ENCODE measurements at regions not wholly inside any gene's neighbourhood (a gene's known extent, or its start where the extent isn't known, plus 50 kb on each side); places are given as distances from the start of the nearest gene placed in this dataset.
"Not testable (repeated sequence)": the region's sequence is repeated elsewhere in the genome, so short reads cannot be mapped to it uniquely, and the experiment has no call there.

- H3K27ac Mint-ChIP-seq = no peak overlapping the region
- DNase-seq (no peak), ATAC-seq (no peak)
- no peaks in the 10 kb centered on the region for H3K27me3 Mint-ChIP-seq
- CTCF ChIA-PET = no interaction called here
- H3K4me3 Mint-ChIP-seq = no peak overlapping the region
- no peaks in the 10 kb centered on the region for H3K9me3 Mint-ChIP-seq (ENCODE audit: low read depth)
- H3K4me1 Mint-ChIP-seq = no peaks in the 10 kb centered on the region
- H3K36me3 Mint-ChIP-seq = no peaks in the 10 kb centered on the region
Measured at GRCh38 chr12:74725154-74725553, 187.5 kb downstream of the ATXN7L3B start.

DNA sequence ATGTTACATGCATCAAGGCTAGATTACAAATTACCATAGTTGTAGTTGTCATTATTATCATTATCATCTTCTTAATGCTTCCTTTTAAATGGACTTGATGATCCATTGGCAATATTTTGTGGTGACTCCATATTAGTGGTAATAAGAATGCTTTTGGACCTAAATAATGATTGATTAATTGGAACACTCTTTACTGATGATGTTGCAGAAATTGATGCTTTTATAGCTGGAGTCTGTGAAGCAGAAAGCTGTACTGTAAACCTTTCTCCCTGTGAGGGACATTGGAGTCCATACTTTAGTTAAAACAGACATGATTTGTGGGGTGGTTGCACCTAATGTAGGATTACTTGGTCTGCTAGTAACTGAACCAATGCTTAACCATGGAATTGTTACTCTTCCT, 190.4 kb downstream of the ATXN7L3B start:
- no peak for ATAC-seq
- Mint-ChIP-seq H3K9me3 (ENCODE audit: low read depth) (no peaks in the 10 kb centered on the region), H3K4me1 (no peaks in the 10 kb centered on the region), H3K27me3 (peaks cover 2% of the 10 kb centered on the region), H3K4me3 (no peak overlapping the region), H3K27ac (no peak overlapping the region), H3K36me3 (no peaks in the 10 kb centered on the region)
- CTCF ChIA-PET = no interaction called here
- DNase-seq = no peak

DNA sequence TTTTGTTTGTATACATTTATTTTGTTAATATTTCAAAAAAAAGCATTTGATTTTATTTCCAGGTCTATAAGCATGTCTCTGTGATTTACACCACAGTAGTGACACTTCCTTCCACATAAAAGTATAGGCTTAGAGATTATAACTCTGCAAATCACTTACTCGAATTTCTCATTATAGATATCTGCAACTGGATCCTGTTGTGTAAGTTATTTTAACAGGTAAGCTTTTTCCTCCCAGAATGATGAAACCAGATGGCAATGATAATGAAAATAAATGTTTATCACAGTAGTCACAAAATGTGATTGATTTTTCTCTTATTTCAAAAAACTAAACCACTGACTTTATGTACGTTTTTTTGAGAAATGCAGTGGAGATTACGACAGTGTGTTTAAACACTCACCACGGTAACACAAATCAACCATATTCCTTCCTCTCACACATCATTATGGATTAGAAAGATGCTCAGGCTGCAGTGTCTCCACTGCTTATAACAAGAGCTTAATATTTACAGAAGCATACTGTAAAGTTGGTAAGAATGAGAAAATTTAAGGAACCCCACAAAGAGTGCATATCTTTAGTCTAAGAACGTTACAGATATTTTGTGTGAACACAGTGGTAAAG, 194.6 kb downstream of the ATXN7L3B start:
- H3K4me1 Mint-ChIP-seq = no peaks in the 10 kb centered on the region
- no peak for ATAC-seq
- CTCF ChIA-PET = no interaction called here
- peaks cover 6% of the 10 kb centered on the region for H3K27me3 Mint-ChIP-seq
- no peaks in the 10 kb centered on the region for H3K9me3 Mint-ChIP-seq (ENCODE audit: low read depth)
- H3K4me3 Mint-ChIP-seq = no peak overlapping the region
- H3K27ac Mint-ChIP-seq = no peak overlapping the region
- DNase-seq = no peak
- no peaks in the 10 kb centered on the region for H3K36me3 Mint-ChIP-seq

DNA sequence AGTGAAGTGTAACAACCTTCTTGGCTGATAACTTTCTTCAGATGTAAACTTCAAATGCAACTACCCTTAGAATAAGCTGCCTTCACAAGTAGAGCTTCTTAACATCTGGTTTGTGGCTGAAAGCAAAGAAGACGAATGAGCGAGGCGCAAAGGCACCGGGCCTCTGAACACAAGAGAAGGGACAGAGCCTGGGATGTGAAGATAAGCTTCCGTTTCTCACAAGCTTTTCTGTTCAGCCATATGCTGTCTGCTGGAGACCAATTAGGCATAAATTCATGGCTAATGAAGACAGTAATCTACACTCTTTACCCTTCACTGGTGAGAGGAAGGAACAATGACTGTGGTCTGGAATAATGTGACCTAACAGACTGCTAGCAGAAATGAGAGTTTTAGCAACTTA, 195.2 kb downstream of the ATXN7L3B start:
- Mint-ChIP-seq H3K36me3 (no peaks in the 10 kb centered on the region), H3K9me3 (ENCODE audit: low read depth) (no peaks in the 10 kb centered on the region), H3K27ac (no peak overlapping the region), H3K4me1 (no peaks in the 10 kb centered on the region), H3K27me3 (peaks cover 6% of the 10 kb centered on the region), H3K4me3 (no peak overlapping the region)
- ATAC-seq = no peak
- DNase-seq = no peak
- CTCF ChIA-PET = no interaction called here

DNA sequence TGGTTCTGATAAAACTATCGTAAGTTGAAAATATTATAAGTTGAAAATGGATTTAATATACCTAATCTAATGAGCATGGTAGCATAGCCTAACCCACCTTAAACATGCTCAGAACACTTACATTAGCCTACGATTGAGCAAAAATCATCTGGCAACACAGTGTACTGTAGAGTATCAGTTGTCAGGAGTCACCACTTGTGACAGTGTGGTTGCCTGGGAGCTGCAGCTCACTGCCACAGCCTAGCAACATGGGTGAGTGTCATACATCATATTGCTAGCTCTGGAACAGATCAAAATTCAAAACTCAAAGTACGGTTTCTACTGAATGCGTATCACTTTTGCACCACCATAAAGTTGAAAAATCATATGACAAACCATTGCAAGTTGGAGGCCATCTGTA, 203.5 kb downstream of the ATXN7L3B start:
- ATAC-seq = no peak
- Mint-ChIP-seq H3K27me3 (no peaks in the 10 kb centered on the region), H3K36me3 (no peaks in the 10 kb centered on the region), H3K4me3 (no peak overlapping the region), H3K4me1 (no peaks in the 10 kb centered on the region), H3K27ac (no peak overlapping the region), H3K9me3 (ENCODE audit: low read depth) (no peaks in the 10 kb centered on the region)
- no peak for DNase-seq
- CTCF ChIA-PET = no interaction called here

GRCh38 chr12:74747305-74747704, 209.7 kb downstream of the ATXN7L3B start:
- Mint-ChIP-seq H3K27ac (no peak overlapping the region), H3K27me3 (no peaks in the 10 kb centered on the region), H3K9me3 (ENCODE audit: low read depth) (no peaks in the 10 kb centered on the region), H3K4me1 (no peaks in the 10 kb centered on the region), H3K36me3 (no peaks in the 10 kb centered on the region), H3K4me3 (no peak overlapping the region)
- DNase-seq = no peak
- CTCF ChIA-PET = no interaction called here
- no peak for ATAC-seq

GRCh38 chr12:74751441-74751840, 213.8 kb downstream of the ATXN7L3B start:
- H3K27me3 Mint-ChIP-seq = no peaks in the 10 kb centered on the region
- no peaks in the 10 kb centered on the region for H3K36me3 Mint-ChIP-seq
- ATAC-seq = no peak
- DNase-seq = no peak
- H3K9me3 Mint-ChIP-seq (ENCODE audit: low read depth) = no peaks in the 10 kb centered on the region
- H3K27ac Mint-ChIP-seq = no peak overlapping the region
- CTCF ChIA-PET = no interaction called here
- H3K4me3 Mint-ChIP-seq = no peak overlapping the region
- no peaks in the 10 kb centered on the region for H3K4me1 Mint-ChIP-seq

DNA sequence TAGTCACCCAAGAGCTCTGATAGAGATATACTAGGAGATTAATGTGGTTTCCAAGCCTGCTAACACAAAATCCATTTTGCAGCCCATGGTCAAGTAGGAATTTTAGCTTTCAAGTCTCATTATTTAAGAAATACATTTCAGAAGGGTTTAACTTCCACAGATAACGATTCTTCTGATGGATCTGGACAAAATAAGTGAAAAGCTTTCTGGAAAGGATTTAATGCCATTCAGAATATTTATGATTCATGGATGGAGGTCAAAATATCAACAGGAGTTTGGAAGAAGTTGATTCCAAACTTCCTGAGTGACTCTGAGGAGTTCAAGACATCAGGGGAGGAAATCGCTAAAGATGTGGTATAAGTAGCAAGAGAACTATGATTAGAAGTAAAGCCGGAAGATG, 214.6 kb downstream of the ATXN7L3B start:
- no peaks in the 10 kb centered on the region for H3K4me1 Mint-ChIP-seq
- H3K27me3 Mint-ChIP-seq = no peaks in the 10 kb centered on the region
- H3K36me3 Mint-ChIP-seq = no peaks in the 10 kb centered on the region
- no peak overlapping the region for H3K27ac Mint-ChIP-seq
- no peak overlapping the region for H3K4me3 Mint-ChIP-seq
- CTCF ChIA-PET = no interaction called here
- H3K9me3 Mint-ChIP-seq (ENCODE audit: low read depth) = no peaks in the 10 kb centered on the region
- DNase-seq (no peak), ATAC-seq (no peak)

DNA sequence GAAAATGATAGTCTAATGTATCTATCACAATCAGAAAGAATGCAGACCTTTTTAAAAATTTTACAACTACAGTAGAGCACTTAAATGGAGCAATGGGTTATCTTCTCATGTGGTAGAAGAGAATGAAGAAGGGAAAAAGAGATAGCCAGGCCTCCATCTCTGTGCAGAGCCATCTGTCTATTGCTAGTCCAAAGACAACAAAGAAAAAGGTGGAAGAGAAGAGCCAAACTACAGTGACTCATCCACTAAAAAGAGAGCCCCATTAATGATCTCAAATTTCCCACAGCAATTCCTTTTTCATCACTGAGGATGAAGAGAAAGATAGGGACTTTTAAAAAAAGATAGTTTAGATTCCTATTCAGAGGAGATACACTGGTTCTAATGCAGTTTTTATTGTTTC, 232.9 kb downstream of the ATXN7L3B start:
- H3K27ac Mint-ChIP-seq = no peak overlapping the region
- H3K36me3 Mint-ChIP-seq = no peaks in the 10 kb centered on the region
- ATAC-seq (no peak), DNase-seq (no peak)
- CTCF ChIA-PET = no interaction called here
- H3K4me1 Mint-ChIP-seq = no peaks in the 10 kb centered on the region
- H3K4me3 Mint-ChIP-seq = no peak overlapping the region
- no peaks in the 10 kb centered on the region for H3K9me3 Mint-ChIP-seq (ENCODE audit: low read depth)
- no peaks in the 10 kb centered on the region for H3K27me3 Mint-ChIP-seq

DNA sequence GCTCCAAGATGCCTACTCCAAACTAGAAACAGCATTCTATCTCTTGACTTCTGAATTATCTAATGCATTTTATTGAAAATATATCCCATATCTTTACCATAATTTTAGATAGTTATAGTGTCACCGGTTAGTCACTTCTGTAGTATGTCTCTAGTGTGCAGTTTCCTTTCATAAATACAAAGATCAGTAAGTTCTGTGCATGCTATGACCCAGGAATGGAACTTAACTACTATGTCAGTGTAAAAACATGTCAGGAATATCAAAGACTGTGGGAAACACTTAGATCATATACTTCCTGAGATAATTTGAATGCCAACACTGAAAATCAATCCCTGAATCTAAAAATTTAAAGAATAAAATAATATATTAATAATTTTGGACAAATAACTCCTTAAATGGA, 237.6 kb downstream of the ATXN7L3B start:
- Mint-ChIP-seq H3K4me1 (no peaks in the 10 kb centered on the region), H3K9me3 (ENCODE audit: low read depth) (no peaks in the 10 kb centered on the region), H3K27ac (no peak overlapping the region), H3K36me3 (no peaks in the 10 kb centered on the region), H3K4me3 (no peak overlapping the region), H3K27me3 (no peaks in the 10 kb centered on the region)
- CTCF ChIA-PET = no interaction called here
- no peak for ATAC-seq
- DNase-seq = no peak

DNA sequence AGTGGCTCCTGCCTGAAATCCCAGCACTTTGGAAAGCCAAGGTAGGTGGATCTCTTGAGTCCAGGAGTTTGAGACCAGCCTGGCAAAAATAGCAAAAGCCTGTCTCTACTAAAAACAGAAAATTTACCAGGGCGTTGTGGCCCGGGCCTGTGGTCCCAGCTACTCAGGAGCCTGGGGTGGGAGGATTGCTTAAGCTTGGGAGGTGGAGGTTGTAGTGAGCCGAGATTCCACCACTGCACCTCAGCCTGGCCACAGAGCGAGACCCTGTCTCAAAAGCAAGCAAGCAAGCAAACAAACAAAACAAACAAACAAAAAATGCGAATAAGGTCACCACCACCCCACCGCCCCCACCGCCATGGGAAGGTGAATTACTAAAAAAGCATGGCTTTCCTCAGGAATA, 238.7 kb downstream of the ATXN7L3B start:
- no peak for ATAC-seq
- Mint-ChIP-seq H3K4me1 (no peaks in the 10 kb centered on the region), H3K4me3 (no peak overlapping the region), H3K36me3 (no peaks in the 10 kb centered on the region), H3K9me3 (ENCODE audit: low read depth) (no peaks in the 10 kb centered on the region), H3K27me3 (no peaks in the 10 kb centered on the region), H3K27ac (no peak overlapping the region)
- CTCF ChIA-PET = no interaction called here
- DNase-seq = no peak

- CTCF ChIA-PET = no interaction called here
- no peak for ATAC-seq
Measured at GRCh38 chr12:74780182-74780849, 242.7 kb downstream of the ATXN7L3B start.

GRCh38 chr12:74780850-74781241, 243.2 kb downstream of the ATXN7L3B start:
- H3K27me3 Mint-ChIP-seq; DNase-seq; H3K4me1 Mint-ChIP-seq; H3K4me3 Mint-ChIP-seq; CTCF ChIA-PET; ATAC-seq; H3K36me3 Mint-ChIP-seq; H3K9me3 Mint-ChIP-seq (ENCODE audit: low read depth); H3K27ac Mint-ChIP-seq: not testable (repeated sequence)

More at GRCh38 chr12:74780182-74780849, 242.7 kb downstream of the ATXN7L3B start:
- Mint-ChIP-seq H3K27ac (no peak overlapping the region), H3K4me3 (no peak overlapping the region), H3K36me3 (no peaks in the 10 kb centered on the region), H3K27me3 (no peaks in the 10 kb centered on the region), H3K9me3 (ENCODE audit: low read depth) (no peaks in the 10 kb centered on the region), H3K4me1 (no peaks in the 10 kb centered on the region)
- no peak for DNase-seq

DNA sequence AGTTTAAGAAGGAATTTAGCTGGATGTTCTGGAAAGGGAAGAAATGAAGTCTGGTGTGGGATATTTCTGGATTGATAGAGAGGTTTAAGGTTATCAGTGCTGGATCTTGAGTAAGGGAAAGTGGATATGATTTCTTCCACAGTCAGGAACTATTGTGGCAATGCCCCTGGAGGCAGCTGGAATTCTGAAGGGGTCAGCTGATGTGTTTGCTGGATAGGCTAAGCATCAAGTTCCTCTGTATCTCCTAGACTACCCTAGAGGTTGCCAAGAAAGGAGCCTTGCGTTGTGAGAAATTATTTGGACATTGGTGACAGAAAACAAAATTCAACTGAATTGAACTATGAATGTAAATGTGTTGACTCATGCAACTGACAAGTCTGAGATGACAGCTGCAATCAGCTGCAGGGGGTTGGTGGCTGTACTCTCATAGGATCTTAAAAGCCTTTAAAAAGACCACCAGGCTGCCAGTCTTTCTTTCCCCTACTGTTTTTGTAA, 244.4 kb downstream of the ATXN7L3B start:
- no peaks in the 10 kb centered on the region for H3K4me1 Mint-ChIP-seq
- no peaks in the 10 kb centered on the region for H3K27me3 Mint-ChIP-seq
- ATAC-seq (no peak), DNase-seq (no peak)
- H3K9me3 Mint-ChIP-seq (ENCODE audit: low read depth) = no peaks in the 10 kb centered on the region
- H3K27ac Mint-ChIP-seq = no peak overlapping the region
- H3K36me3 Mint-ChIP-seq = no peaks in the 10 kb centered on the region
- H3K4me3 Mint-ChIP-seq = no peak overlapping the region
- CTCF ChIA-PET = no interaction called here
